HL-60 (cell line): ENCODE measurements at regions not wholly inside any gene's neighbourhood (a gene's known extent, or its start where the extent isn't known, plus 50 kb on each side); places are given as distances from the start of the nearest gene placed in this dataset.

ENCODE experiments used
- CTCF ChIP-seq: IDR thresholded peaks from one replicate; pipeline ENCODE4 v1.5.1; 2011; ENCODE audit warnings: low read length, control low read depth, inconsistent platforms; ENCODE audit not compliant: insufficient read depth
- POLR2AphosphoS5 ChIP-seq: IDR thresholded peaks from 2 replicates; pipeline ENCODE4 v1.6.1; 2012; ENCODE audit warnings: low read depth

DNA sequence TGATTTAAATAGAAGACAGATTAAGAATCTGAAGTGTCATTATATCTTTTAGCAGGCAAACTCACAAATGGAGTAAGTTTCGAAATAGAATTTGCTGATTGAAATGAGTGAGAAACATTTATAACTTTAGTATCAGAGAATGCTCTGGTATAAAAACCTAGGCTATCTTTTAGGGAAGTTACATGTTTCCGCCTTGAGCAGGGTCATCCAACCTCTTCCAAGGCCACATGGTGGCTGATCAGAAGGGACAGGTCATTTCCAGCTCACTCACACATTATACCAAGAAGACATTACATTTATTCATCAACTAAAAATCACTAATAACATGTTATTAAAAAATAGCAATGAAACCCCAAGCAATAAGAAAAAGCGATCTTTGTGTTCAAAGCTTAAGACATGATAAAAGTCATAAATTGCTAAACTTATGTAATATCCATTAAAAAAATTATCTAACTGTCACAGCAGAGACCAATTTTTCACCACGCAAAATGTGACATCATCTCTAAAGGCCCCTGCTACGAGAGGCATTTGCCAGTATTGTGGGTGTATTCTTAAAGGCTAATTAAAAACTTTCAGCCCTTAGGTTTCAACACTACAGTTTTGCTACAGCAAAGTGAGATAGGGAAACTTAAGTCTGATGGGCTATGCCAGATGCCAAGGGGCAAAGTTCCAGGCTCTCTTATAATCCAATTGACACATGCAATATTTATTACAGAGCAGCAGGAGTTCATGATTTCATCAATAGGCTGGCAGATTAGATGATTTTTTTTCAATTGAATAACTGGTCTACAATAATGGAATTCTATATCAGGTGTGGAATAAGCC, 240.4 kb upstream of the TBL1XR1 start:
- TF ChIP-seq CTCF, result no peak
- no peak for TF ChIP-seq POLR2AphosphoS5
